Activated CD4-positive, alpha-beta memory T cell treated with anti-CD3 and anti-CD28 coated beads, Interleukin-2, amount 10 ng/mL, durations not matched to agents 7 days and 5 days (primary cell): ENCODE measurements at regions not wholly inside any gene's neighbourhood (a gene's known extent, or its start where the extent isn't known, plus 50 kb on each side); places are given as distances from the start of the nearest gene placed in this dataset.

Experiments used
- CTCF ChIA-PET: fragments of 350-600 bp; sonication (Branson Sonifier 250); formaldehyde crosslinking; loops from one replicate; lab custom pipeline; 2021; ENCODE audit warnings: antibody characterized with exemption, inconsistent platforms; lab: Charles Lee
- POLR2A ChIA-PET: fragments of 350-600 bp; sonication (Branson Sonifier 250); formaldehyde crosslinking; loops from one replicate; lab custom pipeline; 2021; ENCODE audit warnings: antibody characterized with exemption; lab: Charles Lee
- DNase-seq: peaks from one replicate; pipeline ENCODE4 v3.0.0-alpha.2; 2020
- H3K27ac Mint-ChIP-seq: one replicate; pipeline ENCODE4 v1.8.0; 2021; ENCODE audit warnings: mild to moderate bottlenecking, mixed read lengths
- H3K27me3 Mint-ChIP-seq: one replicate; pipeline ENCODE4 v1.8.0; 2021; ENCODE audit warnings: mixed read lengths
- H3K36me3 Mint-ChIP-seq: one replicate; pipeline ENCODE4 v1.8.0; 2021; ENCODE audit warnings: low read depth, mixed read lengths
- H3K4me1 Mint-ChIP-seq: one replicate; pipeline ENCODE4 v1.8.0; 2021; ENCODE audit warnings: mixed read lengths
- H3K4me3 Mint-ChIP-seq: one replicate; pipeline ENCODE4 v1.8.0; 2021; ENCODE audit warnings: mild to moderate bottlenecking, mixed read lengths
- H3K9me3 Mint-ChIP-seq: one replicate; pipeline ENCODE4 v1.8.0; 2021; ENCODE audit warnings: mixed read lengths

GRCh38 chr5:144103611-144104485, 66.6 kb downstream of the YIPF5 start:
- H3K36me3 Mint-ChIP-seq, result no peaks in the 10 kb centered on the region
- no peak overlapping the region for H3K27ac Mint-ChIP-seq
- no peaks in the 10 kb centered on the region for H3K4me1 Mint-ChIP-seq
- no peak overlapping the region for H3K4me3 Mint-ChIP-seq
- no peak for DNase-seq
- POLR2A ChIA-PET, result no interaction called here
- CTCF ChIA-PET, result no interaction called here
- no peaks in the 10 kb centered on the region for H3K9me3 Mint-ChIP-seq
- no peaks in the 10 kb centered on the region for H3K27me3 Mint-ChIP-seq

- no peak for DNase-seq
- no peak overlapping the region for H3K27ac Mint-ChIP-seq
- H3K4me3 Mint-ChIP-seq, result no peak overlapping the region
- H3K36me3 Mint-ChIP-seq, result no peaks in the 10 kb centered on the region
- no peaks in the 10 kb centered on the region for H3K9me3 Mint-ChIP-seq
- H3K4me1 Mint-ChIP-seq, result no peaks in the 10 kb centered on the region
- no peaks in the 10 kb centered on the region for H3K27me3 Mint-ChIP-seq
- ChIA-PET POLR2A (no interaction called here), CTCF (no interaction called here)
These were observed 65.1 kb downstream of the YIPF5 start for GRCh38 chr5:144105371-144105770.

GRCh38 chr5:144108131-144108530, 62.3 kb downstream of the YIPF5 start:
- H3K27me3 Mint-ChIP-seq, result peaks cover 6% of the 10 kb centered on the region
- CTCF ChIA-PET, result no interaction called here
- H3K4me3 Mint-ChIP-seq, result no peak overlapping the region

More at GRCh38 chr5:144108131-144108530, 62.3 kb downstream of the YIPF5 start:
- no peak overlapping the region for H3K27ac Mint-ChIP-seq
- no peaks in the 10 kb centered on the region for H3K4me1 Mint-ChIP-seq
- DNase-seq, result no peak
- POLR2A ChIA-PET, result no interaction called here
- H3K36me3 Mint-ChIP-seq, result no peaks in the 10 kb centered on the region
- no peaks in the 10 kb centered on the region for H3K9me3 Mint-ChIP-seq
